ENCODE measurements at regions not wholly inside any gene's neighbourhood (a gene's known extent, or its start where the extent isn't known, plus 50 kb on each side); places are given as distances from the start of the nearest gene placed in this dataset.

- no peak for DNase-seq (ENCODE audit: low read depth in 2 of 2)
Observed at GRCh38 chr9:81847181-81847915, 80.9 kb upstream of the SPATA31D4 start.

DNA sequence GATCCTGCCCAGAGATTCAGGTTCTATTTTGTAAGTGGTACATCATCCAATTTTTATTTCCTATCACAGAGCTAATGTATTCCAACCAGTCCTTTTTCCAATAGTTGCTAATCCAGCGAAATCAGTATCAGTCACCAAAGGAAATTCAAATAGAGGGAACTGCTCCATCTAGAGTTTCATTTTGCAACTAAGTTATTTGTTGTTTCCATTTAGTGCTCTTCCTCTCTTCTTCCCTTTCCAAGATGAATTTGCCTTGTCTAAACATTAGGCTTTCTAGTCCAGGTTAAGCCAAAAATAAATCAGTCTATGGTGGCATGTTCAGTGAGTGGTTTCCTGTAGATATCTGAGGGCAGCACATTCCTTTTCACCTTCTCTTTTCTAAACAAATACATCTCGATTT is 79.8 kb upstream of the SPATA31D4 start:
- no peak for DNase-seq (ENCODE audit: low read depth in 2 of 2)

- DNase-seq (ENCODE audit: low read depth in 2 of 2) = no peak
Observed at GRCh38 chr9:81849631-81850259, 78.5 kb upstream of the SPATA31D4 start.

DNA sequence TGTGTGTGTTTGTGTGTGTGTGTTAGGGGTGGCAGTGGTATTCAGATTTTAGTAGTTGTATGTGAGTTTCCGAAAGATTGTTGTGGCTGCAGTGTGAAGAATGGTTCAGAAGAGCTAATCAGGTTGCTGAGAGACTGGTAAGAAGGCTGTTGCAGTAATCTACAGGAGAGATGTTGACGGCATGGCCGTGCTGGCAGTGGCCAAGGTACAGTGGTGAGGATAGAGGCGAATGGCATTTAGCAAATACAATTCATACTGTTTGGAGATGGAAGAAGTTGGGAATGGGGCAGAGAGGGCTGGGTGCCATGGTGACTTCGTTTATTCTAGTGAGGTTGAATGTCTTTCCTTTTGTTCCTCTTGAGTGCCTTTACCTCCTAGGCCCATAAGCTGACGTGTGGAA is 77.5 kb upstream of the SPATA31D4 start:
- no peak for DNase-seq (ENCODE audit: low read depth in 2 of 2)

DNA sequence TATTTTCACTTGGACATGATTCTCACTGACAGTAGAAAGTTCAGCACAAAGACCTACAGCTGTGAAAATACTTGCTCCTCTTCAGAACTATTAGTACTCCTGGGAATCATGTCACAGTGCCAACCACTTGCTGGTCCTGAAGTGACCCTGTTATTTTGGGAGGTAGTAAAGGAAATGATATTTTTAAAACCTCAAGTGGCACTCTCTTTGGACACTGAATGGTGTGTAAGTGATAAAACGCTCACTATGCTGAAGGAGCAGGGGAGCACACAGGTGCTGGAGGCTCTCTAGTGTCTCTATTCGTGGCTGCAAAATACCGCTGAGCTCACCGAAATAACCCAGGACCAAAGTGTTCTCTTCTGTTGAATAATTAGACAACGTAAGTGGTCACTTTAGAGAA is 76.9 kb upstream of the SPATA31D4 start:
- DNase-seq (ENCODE audit: low read depth in 2 of 2) = no peak

GRCh38 chr9:81852820-81853219 is 75.4 kb upstream of the SPATA31D4 start:
- DNase-seq (ENCODE audit: low read depth in 2 of 2) = no peak

- peak; percentile 36 to 46 for DNase-seq (ENCODE audit: low read depth in 2 of 2)
Observed at GRCh38 chr9:81855538-81855937, 72.7 kb upstream of the SPATA31D4 start.

GRCh38 chr9:81858657-81859430 is 69.4 kb upstream of the SPATA31D4 start:
- DNase-seq (ENCODE audit: low read depth in 2 of 2) = no peak

- no peak for DNase-seq (ENCODE audit: low read depth in 2 of 2)
Observed at GRCh38 chr9:81860581-81860980, 67.6 kb upstream of the SPATA31D4 start.

DNA sequence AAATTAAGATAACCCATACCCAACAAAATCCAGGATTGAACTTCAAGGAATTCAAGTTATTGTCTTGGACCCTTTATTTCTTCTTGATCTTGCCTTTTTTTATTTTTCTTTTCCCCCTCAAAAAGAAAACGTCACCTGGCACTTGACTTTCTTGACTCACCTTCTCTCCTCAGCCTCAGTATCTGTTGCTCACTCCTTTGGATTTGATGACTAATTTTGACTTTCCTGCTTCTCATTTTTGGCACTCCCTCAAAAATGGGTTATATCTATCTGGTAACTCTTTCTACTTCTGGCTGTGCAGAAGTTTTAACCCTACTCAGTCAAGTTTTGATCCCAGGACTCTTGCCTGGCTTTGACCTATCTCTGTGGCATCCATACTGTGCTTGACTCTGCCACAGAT is 66.6 kb upstream of the SPATA31D4 start:
- DNase-seq (ENCODE audit: low read depth in 2 of 2) = peak; percentile 43 to 47

- no peak for DNase-seq (ENCODE audit: low read depth in 2 of 2)
Observed at GRCh38 chr9:81868145-81868544, 60.1 kb upstream of the SPATA31D4 start.

DNA sequence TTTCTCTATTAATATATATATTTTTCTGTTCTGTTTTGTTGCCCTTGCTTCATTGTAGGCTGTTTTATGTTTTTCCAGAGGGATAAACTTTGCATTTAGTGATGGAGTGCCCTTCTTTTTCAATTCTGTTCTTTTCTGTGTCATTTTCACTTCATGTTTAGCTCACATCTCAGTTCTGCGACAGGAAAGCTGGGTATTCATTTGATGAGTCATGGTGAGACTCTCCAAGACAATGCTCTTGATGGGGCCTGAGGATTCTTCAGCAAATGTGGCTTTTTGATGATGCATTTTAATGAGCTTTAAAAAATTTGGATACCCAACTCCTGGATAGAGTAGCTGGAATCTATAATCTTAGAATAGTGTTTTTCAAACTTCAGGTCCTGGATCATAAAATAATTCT is 56.5 kb upstream of the SPATA31D4 start:
- peak; percentile 42 to 44 for DNase-seq (ENCODE audit: low read depth in 2 of 2)

DNA sequence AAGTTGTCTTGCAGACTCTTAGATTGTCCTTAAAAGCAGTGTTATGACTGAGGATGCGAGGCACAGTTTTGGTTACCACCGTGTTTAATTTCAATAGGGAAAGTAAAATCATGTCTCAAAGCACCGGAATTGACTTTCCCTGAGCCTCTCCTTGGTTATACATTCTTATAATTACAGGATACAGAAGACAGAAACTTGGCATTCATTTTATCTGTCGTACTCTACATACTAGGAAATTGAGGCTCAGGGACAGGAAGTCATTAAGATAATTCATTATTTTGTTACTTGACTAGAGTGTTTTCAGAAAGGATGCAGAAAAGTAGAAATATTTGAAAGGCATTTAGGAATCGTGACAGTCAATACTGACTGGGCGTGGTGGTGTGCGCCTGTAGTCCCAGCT is 54.0 kb upstream of the SPATA31D4 start:
- no peak for DNase-seq (ENCODE audit: low read depth in 2 of 2)

GRCh38 chr9:81874931-81875330 is 53.3 kb upstream of the SPATA31D4 start:
- DNase-seq (ENCODE audit: low read depth in 2 of 2) = peak; percentile 24 to 29

- DNase-seq (ENCODE audit: low read depth in 2 of 2) = no peak
Observed at GRCh38 chr9:81877047-81877446, 51.2 kb upstream of the SPATA31D4 start.
